K562 (cell line): ENCODE measurements at regions not wholly inside any gene's neighbourhood (a gene's known extent, or its start where the extent isn't known, plus 50 kb on each side); places are given as distances from the start of the nearest gene placed in this dataset.

ENCODE experiments used
- ATAC-seq: fragments of 200-7000 bp; cut with Tn5 transposase; 3 replicates; pipeline ENCODE4 v1.9.1; 2020; ENCODE audit warnings: moderate library complexity
- BruUV-seq: library from RNA; stranded (reverse); fragments of 400-500 nt; replicated peaks from 2 replicates; lab custom pipeline; 2021; lab: Mats Ljungman, UMichigan
- CTCF ChIA-PET: fragments of 300-600 bp; formaldehyde crosslinking; extraction: SDS; loops from one replicate; lab custom pipeline; 2021; ENCODE audit warnings: low intra/inter-chr PET ratio; lab: Yijun Ruan, JAX
- POLR2A ChIA-PET: fragments of 300-600, 350-650 bp; sonication (Branson Sonifier 250); formaldehyde crosslinking; extraction: SDS; loops from one replicate; lab custom pipeline; 2021; ENCODE audit warnings: antibody characterized with exemption, inconsistent platforms; lab: Yijun Ruan, JAX
- DNase-seq, 4 experiments: peaks; one replicate each; pipeline versions ENCODE4 v3.0.0 to v3.0.0-alpha.2; 2011 to 2018; ENCODE audit warnings: low spot score in 3 of 4, mixed read lengths in 3 of 4; ENCODE audit errors: extremely low read depth in 1 of 4
- FAIRE-seq: peaks from 2 replicates; lab custom pipeline; 2011; peaks lifted over from hg19 to GRCh38; lab: Jason Lieb, UNC
- H2AFZ ChIP-seq: 2 replicates; pipeline ENCODE4 v1.6.0; 2011; ENCODE audit warnings: low read depth, low read length, control low read depth, inconsistent platforms
- H3K27ac ChIP-seq: fragments of 200-600 bp; 3 replicates; pipeline ENCODE4 v1.8.0; 2011; ENCODE audit warnings: low read depth, mild to moderate bottlenecking, control low read depth, inconsistent platforms, low read length, moderate library complexity, mixed read lengths; ENCODE audit errors: extremely low read depth
- H3K27me3 ChIP-seq, 2 experiments: fragments of 300-600 bp in 1 of 2; 2 replicates in 1 of 2; 3 replicates in 1 of 2; pipeline versions ENCODE4 v1.6.0 to v1.8.0; 2011; ENCODE audit warnings: inconsistent platforms in 2 of 2, low read length in 2 of 2, mild to moderate bottlenecking in 1 of 2, mixed read lengths in 1 of 2, moderate library complexity in 1 of 2; ENCODE audit not compliant: control insufficient read depth in 2 of 2, insufficient read depth in 2 of 2
- H3K36me3 ChIP-seq: fragments of 300-600 bp; 3 replicates; pipeline ENCODE4 v1.8.0; 2011; ENCODE audit warnings: mild to moderate bottlenecking, low read length, inconsistent platforms; ENCODE audit not compliant: control insufficient read depth, insufficient read depth
- H3K4me1 ChIP-seq, 2 experiments: fragments of 200-600 bp in 1 of 2; replicated peaks in 1 of 2; 2 replicates in 1 of 2; 3 replicates in 1 of 2; pipeline versions ENCODE4 v1.5.1 to v1.8.0; 2011; ENCODE audit warnings: inconsistent platforms in 2 of 2, low read length in 2 of 2, mild to moderate bottlenecking in 1 of 2, mixed read lengths in 1 of 2, moderate library complexity in 1 of 2; ENCODE audit not compliant: control insufficient read depth in 2 of 2, insufficient read depth in 2 of 2
- H3K4me2 ChIP-seq: 2 replicates; pipeline ENCODE4 v1.6.1; 2011; ENCODE audit warnings: low read length, control low read depth, inconsistent platforms, mixed read lengths; ENCODE audit not compliant: insufficient read depth
- H3K4me3 ChIP-seq: fragments of 200-600 bp; sonication (generic), shearing (Covaris generic); 2 replicates; pipeline ENCODE4 v1.5.1; 2016; ENCODE audit warnings: control low read depth, inconsistent platforms
- H3K79me2 ChIP-seq: fragments of 200-600 bp; 3 replicates; pipeline ENCODE4 v1.8.0; 2011; ENCODE audit warnings: low read length, inconsistent platforms; ENCODE audit not compliant: control insufficient read depth, insufficient read depth
- H3K9ac ChIP-seq, 2 experiments: 2 replicates each; pipeline versions ENCODE4 v1.6.0 to v1.6.1; 2011; ENCODE audit warnings: low read depth in 2 of 2, low read length in 2 of 2, control low read depth in 1 of 2, inconsistent platforms in 1 of 2, mild to moderate bottlenecking in 1 of 2, mixed read lengths in 1 of 2; ENCODE audit not compliant: insufficient read depth in 1 of 2
- H3K9me1 ChIP-seq: one replicate; pipeline ENCODE4 v1.6.0; 2011; ENCODE audit warnings: inconsistent platforms, mild to moderate bottlenecking, low read length, moderate library complexity; ENCODE audit not compliant: control insufficient read depth, insufficient read depth
- H3K9me3 ChIP-seq: replicated peaks from 2 replicates; pipeline ENCODE4 v1.5.1; 2011; ENCODE audit warnings: low read depth, low read length, inconsistent platforms; ENCODE audit not compliant: control insufficient read depth, insufficient read depth
- H4K20me1 ChIP-seq: replicated peaks from 2 replicates; pipeline ENCODE4 v1.6.1; 2011; ENCODE audit warnings: low read length, inconsistent platforms, mixed read lengths; ENCODE audit not compliant: control insufficient read depth, insufficient read depth
- NFXL1 ChIP-seq: fragments of 450-650 bp; formaldehyde crosslinking; IDR thresholded peaks from 2 replicates; pipeline ENCODE4 v1.4.0; 2021; ENCODE audit warnings: mild to moderate bottlenecking
- POLR3G ChIP-seq: IDR thresholded peaks from 2 replicates; pipeline ENCODE4 v1.6.1; 2011; ENCODE audit not compliant: insufficient read length, insufficient replicate concordance; ENCODE audit errors: extremely low read depth
- WGBS: fragments of 100-300 bp; shearing (Covaris generic); methylation state at CpG from one replicate; pipeline ENCODE4 v1.1.6; 2016; ENCODE audit warnings: low coverage, mixed read lengths; ENCODE audit not compliant: insufficient coverage; ENCODE audit errors: missing lambda C conversion rate; 5-methylcytosine and 5-hydroxymethylcytosine counted together
- in situ Hi-C: fragments of 300-500 bp; cut with MboI; formaldehyde crosslinking; loops from 4 replicates; pipeline ENCODE4 v1.15.0; 2018; ENCODE audit warnings: inconsistent platforms, mixed read lengths
- intact Hi-C: fragments of 100-400 bp; cut with micrococcal nuclease; formaldehyde crosslinking; loops from 2 replicates; pipeline ENCODE4 v1.14.2; 2022
- TF ChIP-seq, protein P1 (sequence below): fragments of 450-650 bp; IDR thresholded peaks from 2 replicates; pipeline ENCODE4 v1.7.1; 2018; ENCODE audit warnings: mild to moderate bottlenecking, low read depth; ENCODE audit not compliant: partially characterized antibody
- TF ChIP-seq, protein P2 (sequence below): sonication (generic); formaldehyde crosslinking; IDR thresholded peaks from 2 replicates; pipeline ENCODE4 v1.9.0; 2022; ENCODE audit warnings: mild to moderate bottlenecking, missing genetic modification reagents

DNA sequence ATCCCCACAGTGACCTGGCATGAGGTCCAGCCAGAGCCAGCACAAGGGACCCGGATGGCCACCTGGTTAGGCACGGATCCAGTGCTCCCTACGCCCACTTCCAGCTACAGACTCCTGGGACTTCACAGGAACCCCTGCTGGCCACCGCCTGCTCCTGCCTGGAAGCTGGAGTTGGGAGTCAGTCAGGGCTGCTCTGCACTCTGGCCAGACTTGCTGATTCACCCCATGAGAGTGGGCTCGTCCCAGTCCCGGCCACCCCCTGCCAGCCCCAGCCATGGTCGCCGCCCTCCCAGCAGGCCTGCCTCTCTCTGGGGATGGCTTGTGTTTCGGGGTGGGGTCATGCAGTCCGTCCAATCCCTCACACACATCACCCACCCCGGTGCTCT, 125.8 kb downstream of the DLL1 start:
- POLR2A ChIA-PET = interaction anchor here (0.7 kb wide), 1 partner anchor 316 kb away, joined by 3 read pairs; no protein-coding TSS in a partner anchor
- in situ Hi-C loops = no loop called here
- peaks cover 8% of the 10 kb centered on the region for H3K9me3 ChIP-seq
- no peaks in the 10 kb centered on the region for H3K9me1 ChIP-seq
- H3K27ac ChIP-seq = no peak overlapping the region
- no peaks in the 10 kb centered on the region for H4K20me1 ChIP-seq
- no peak overlapping the region for H2AFZ ChIP-seq
- DNase-seq (no peak), FAIRE-seq (no peak), ATAC-seq (no peak)
- no TSS peak for BruUV-seq
- no peaks in the 10 kb centered on the region for H3K79me2 ChIP-seq
- 0% methylated on average over 11 of the region's 11 CpGs for WGBS
- H3K4me1 ChIP-seq = peaks cover 0 to 12% of the 10 kb centered on the region in 2 experiments; a peak in 2 of 5 replicates
- no peak overlapping the region for H3K4me3 ChIP-seq
- H3K4me2 ChIP-seq = no peak overlapping the region
- CTCF ChIA-PET = no interaction called here
- H3K27me3 ChIP-seq = peaks cover 0 to 41% of the 10 kb centered on the region in 2 experiments; a peak in 2 of 5 replicates
- no peak overlapping the region for H3K9ac ChIP-seq
- no peaks in the 10 kb centered on the region for H3K36me3 ChIP-seq
- intact Hi-C loops = no loop called here
- TF ChIP-seq POLR3G (no peak), NFXL1 (CRISPR knock-in tag) (no peak)
- TF ChIP-seq, protein P1, sequence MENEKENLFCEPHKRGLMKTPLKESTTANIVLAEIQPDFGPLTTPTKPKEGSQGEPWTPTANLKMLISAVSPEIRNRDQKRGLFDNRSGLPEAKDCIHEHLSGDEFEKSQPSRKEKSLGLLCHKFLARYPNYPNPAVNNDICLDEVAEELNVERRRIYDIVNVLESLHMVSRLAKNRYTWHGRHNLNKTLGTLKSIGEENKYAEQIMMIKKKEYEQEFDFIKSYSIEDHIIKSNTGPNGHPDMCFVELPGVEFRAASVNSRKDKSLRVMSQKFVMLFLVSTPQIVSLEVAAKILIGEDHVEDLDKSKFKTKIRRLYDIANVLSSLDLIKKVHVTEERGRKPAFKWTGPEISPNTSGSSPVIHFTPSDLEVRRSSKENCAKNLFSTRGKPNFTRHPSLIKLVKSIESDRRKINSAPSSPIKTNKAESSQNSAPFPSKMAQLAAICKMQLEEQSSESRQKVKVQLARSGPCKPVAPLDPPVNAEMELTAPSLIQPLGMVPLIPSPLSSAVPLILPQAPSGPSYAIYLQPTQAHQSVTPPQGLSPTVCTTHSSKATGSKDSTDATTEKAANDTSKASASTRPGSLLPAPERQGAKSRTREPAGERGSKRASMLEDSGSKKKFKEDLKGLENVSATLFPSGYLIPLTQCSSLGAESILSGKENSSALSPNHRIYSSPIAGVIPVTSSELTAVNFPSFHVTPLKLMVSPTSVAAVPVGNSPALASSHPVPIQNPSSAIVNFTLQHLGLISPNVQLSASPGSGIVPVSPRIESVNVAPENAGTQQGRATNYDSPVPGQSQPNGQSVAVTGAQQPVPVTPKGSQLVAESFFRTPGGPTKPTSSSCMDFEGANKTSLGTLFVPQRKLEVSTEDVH = no peak
- TF ChIP-seq, protein P2, sequence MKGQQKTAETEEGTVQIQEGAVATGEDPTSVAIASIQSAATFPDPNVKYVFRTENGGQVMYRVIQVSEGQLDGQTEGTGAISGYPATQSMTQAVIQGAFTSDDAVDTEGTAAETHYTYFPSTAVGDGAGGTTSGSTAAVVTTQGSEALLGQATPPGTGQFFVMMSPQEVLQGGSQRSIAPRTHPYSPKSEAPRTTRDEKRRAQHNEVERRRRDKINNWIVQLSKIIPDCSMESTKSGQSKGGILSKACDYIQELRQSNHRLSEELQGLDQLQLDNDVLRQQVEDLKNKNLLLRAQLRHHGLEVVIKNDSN (CRISPR knock-in tag) = no peak
- TF ChIP-seq, all 486 proteins: peak for 0
